ENCODE measurements at regions not wholly inside any gene's neighbourhood (a gene's known extent, or its start where the extent isn't known, plus 50 kb on each side); places are given as distances from the start of the nearest gene placed in this dataset.
A peak's percentile ranks its signal among the peaks of the same experiment; 100 is the strongest.

- DNase-seq (ENCODE audit: low read depth in 3 of 3, low spot score in 2 of 3), result no peak
Measured at GRCh38 chr2:181185421-181185820, 205.0 kb downstream of the UBE2E3 start.

- no peak for DNase-seq (ENCODE audit: low read depth in 3 of 3, low spot score in 2 of 3)
Measured at GRCh38 chr2:181185948-181186347, 205.5 kb downstream of the UBE2E3 start.

- DNase-seq (ENCODE audit: low read depth in 3 of 3, low spot score in 2 of 3), result no peak
Measured at GRCh38 chr2:181188605-181189004, 208.2 kb downstream of the UBE2E3 start.

- no peak for DNase-seq (ENCODE audit: low read depth in 3 of 3, low spot score in 2 of 3)
Measured at GRCh38 chr2:181189951-181190350, 209.5 kb downstream of the UBE2E3 start.

GRCh38 chr2:181190711-181191110 is 210.3 kb downstream of the UBE2E3 start:
- no peak for DNase-seq (ENCODE audit: low read depth in 3 of 3, low spot score in 2 of 3)

GRCh38 chr2:181193550-181193949 is 213.1 kb downstream of the UBE2E3 start:
- no peak for DNase-seq (ENCODE audit: low read depth in 3 of 3, low spot score in 2 of 3)

GRCh38 chr2:181196401-181196800 is 216.0 kb downstream of the UBE2E3 start:
- DNase-seq (ENCODE audit: low read depth in 3 of 3, low spot score in 2 of 3), result no peak

GRCh38 chr2:181197140-181197760 is 216.8 kb downstream of the UBE2E3 start:
- DNase-seq (ENCODE audit: low read depth in 3 of 3, low spot score in 2 of 3), result peak in 1 of 3 donors; percentile 27

- no peak for DNase-seq (ENCODE audit: low read depth in 3 of 3, low spot score in 2 of 3)
Measured at GRCh38 chr2:181198183-181198864, 217.9 kb downstream of the UBE2E3 start.

GRCh38 chr2:181203412-181203811 is 223.0 kb downstream of the UBE2E3 start:
- no peak for DNase-seq (ENCODE audit: low read depth in 3 of 3, low spot score in 2 of 3)

GRCh38 chr2:181203916-181204315 is 223.5 kb downstream of the UBE2E3 start:
- no peak for DNase-seq (ENCODE audit: low read depth in 3 of 3, low spot score in 2 of 3)

GRCh38 chr2:181218401-181218821 is 238.0 kb downstream of the UBE2E3 start:
- DNase-seq (ENCODE audit: low read depth in 3 of 3, low spot score in 2 of 3), result no peak

- no peak for DNase-seq (ENCODE audit: low read depth in 3 of 3, low spot score in 2 of 3)
Measured at GRCh38 chr2:181223234-181223633, 234.0 kb upstream of the ITGA4 start.

- no peak for DNase-seq (ENCODE audit: low read depth in 3 of 3, low spot score in 2 of 3)
Measured at GRCh38 chr2:181224866-181225265, 232.3 kb upstream of the ITGA4 start.

- no peak for DNase-seq (ENCODE audit: low read depth in 3 of 3, low spot score in 2 of 3)
Measured at GRCh38 chr2:181228661-181229060, 228.5 kb upstream of the ITGA4 start.

GRCh38 chr2:181231151-181231550 is 226.0 kb upstream of the ITGA4 start:
- no peak for DNase-seq (ENCODE audit: low read depth in 3 of 3, low spot score in 2 of 3)

- no peak for DNase-seq (ENCODE audit: low read depth in 3 of 3, low spot score in 2 of 3)
Measured at GRCh38 chr2:181231886-181232621, 225.1 kb upstream of the ITGA4 start.

GRCh38 chr2:181234487-181234891 is 222.7 kb upstream of the ITGA4 start:
- no peak for DNase-seq (ENCODE audit: low read depth in 3 of 3, low spot score in 2 of 3)

GRCh38 chr2:181235011-181235410 is 222.2 kb upstream of the ITGA4 start:
- DNase-seq (ENCODE audit: low read depth in 3 of 3, low spot score in 2 of 3), result no peak

- DNase-seq (ENCODE audit: low read depth in 3 of 3, low spot score in 2 of 3), result no peak
Measured at GRCh38 chr2:181235683-181236459, 221.3 kb upstream of the ITGA4 start.

- no peak for DNase-seq (ENCODE audit: low read depth in 3 of 3, low spot score in 2 of 3)
Measured at GRCh38 chr2:181239201-181239799, 217.9 kb upstream of the ITGA4 start.

All from right renal cortex interstitium (tissue), 3 donors.